GM21390 (cell line): ENCODE measurements at regions not wholly inside any gene's neighbourhood (a gene's known extent, or its start where the extent isn't known, plus 50 kb on each side); places are given as distances from the start of the nearest gene placed in this dataset.
"Not testable (repeated sequence)": the region's sequence is repeated elsewhere in the genome, so short reads cannot be mapped to it uniquely, and the experiment has no call there.

Experiments used
- ATAC-seq: cut with Tn5 transposase; IDR thresholded peaks from one replicate; pipeline ENCODE4 v1.9.1; 2021; ENCODE audit not compliant: unreplicated experiment

DNA sequence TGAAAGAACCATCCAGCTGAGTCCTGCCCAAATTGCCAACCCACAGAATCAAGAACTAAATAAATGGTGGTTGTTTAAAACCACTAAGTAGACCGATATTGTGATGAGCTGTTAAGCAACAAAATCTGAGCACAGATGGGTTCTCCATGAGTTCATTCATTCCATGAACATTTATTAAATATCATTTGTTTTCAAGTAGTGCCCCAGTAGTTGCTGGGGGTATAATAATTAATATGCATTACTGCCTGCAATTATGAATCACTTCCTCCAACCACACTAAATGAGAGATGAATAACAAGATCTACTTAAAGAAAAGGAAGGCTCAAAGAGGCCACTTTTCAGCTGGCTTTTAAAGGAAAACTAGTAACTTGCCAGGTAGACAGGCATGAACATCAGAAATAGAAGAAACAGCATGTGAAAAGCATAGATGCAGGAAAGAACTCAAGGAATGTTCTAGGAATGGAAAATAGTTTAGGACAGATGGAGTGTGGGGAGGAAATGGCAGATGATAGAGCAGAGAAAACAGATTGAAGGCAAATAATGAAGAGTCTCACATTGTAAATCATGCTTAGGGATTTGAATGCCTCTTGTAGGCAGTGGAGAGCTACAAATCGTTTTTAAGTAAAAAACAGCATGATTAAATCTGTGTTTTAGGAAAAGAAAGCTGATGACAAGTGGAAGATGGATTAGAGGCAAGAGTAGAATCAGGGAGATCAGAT, 641.7 kb upstream of the DIPK2B start:
- no peak for ATAC-seq

DNA sequence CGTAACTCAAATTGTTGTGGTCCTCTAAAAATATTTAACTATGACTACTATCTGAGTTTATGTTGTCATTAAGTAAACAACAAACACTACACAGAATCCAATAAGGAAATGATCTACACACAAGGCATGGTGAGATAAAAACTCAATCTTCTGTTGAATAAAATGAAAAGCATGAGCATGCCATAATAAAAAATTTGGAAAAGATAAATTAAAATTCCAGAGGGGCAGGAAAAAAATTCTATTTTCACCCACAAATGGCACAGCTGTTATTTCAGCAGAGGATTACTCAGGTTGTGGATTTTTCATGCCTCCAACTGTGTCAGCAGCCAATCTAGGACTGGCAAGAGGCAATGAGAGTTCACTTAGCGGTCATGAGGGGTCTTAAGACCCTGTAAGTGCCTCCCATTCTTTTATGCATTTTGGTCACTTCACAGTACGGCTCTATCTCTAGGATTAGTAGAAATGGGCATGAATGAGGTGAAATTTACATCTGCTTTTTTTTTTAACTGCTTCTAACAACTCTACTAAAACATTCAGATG, 639.8 kb upstream of the DIPK2B start:
- no peak for ATAC-seq

DNA sequence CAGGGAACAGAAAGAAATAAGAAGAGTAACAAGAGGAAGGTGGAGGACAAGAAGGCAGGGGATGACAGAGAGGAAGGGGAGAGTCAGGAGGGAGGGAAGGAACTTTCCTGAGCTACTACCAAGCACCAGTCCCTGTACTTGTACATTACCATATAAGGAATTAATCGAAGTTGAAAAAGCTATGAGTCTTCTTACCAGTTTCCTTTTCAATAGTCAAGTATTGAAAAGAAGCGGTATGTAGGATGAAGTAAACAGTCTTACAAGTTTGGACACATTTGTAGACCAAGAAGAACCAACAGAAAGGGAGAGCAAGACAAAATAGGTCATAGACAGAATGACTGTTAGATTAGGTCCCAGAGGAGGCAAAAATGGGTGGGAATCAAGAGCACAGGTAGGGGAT, 629.7 kb upstream of the DIPK2B start:
- ATAC-seq, result no peak

DNA sequence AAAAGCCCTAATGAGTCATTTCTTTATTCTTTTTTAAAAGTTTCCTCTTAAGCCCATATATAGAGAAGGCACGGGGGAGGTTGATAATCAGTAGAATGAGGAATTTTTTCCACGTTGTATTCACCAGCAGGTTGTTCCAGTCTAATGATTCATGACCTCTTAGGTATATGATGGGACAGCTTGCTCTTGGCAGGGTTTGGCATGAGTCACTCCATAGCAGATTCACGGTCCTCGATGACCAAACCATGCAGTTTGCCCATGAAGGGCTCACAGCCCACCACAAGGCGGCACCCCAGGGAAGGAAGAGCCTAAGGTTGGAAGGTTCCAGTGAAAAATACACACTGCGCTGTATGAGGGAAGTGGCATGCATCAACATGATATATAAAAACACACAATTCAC, 623.8 kb upstream of the DIPK2B start:
- ATAC-seq, result no peak

DNA sequence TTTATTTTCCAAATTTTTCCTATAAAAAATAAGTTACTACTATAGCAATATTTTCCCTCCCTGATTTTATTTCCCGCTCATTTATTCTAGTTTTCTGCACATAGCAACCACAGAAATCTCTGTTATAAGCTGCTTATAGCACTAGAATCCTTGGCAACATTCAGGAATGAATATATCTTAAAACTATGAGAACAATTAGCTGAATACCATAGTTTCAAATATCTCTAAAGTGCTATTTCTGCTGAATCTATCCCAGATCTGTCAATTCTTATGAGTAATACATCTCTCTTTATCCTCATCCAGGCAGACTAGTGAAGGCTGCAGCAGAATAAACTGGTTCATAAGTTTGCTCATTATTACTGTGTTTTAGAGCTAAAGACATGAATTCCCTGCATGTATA, 622.9 kb upstream of the DIPK2B start:
- ATAC-seq, result no peak

DNA sequence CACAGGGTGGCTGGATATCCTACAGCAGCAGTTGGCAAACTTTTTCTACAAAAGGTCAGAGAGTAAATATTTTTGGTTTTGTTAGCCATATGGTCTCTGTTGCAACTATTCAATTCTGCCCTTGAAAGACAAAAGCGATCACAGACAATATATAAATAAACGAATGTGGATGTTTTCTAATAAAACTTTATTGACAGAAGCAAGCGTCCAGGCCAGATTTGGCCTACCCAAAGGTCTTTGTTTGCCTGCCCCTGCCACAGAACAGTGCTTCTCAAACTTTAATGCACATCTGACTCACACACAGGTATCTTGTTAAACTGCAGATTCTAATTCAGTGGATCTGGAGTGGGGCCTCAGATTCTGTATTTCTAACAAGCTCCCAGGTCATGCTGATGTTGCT, 621.4 kb upstream of the DIPK2B start:
- ATAC-seq, result no peak

DNA sequence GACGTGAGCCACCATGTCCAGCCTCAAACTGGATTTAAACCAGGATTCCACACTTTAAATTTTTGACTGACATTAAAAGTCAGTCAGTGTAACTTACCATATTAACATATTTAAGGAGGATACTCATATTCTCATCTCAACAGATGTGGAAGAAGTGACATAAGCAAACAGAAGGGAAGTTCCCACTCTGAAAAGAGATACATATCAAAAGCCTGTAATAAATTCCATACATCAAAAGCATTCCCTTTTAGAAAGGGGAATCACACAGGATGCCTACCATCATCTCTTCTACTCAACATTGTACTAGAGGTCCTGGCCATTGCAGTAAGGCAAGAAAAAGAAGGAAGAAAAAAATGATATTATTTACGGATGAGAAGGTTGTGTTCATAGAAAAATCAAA, 618.2 kb upstream of the DIPK2B start:
- no peak for ATAC-seq

DNA sequence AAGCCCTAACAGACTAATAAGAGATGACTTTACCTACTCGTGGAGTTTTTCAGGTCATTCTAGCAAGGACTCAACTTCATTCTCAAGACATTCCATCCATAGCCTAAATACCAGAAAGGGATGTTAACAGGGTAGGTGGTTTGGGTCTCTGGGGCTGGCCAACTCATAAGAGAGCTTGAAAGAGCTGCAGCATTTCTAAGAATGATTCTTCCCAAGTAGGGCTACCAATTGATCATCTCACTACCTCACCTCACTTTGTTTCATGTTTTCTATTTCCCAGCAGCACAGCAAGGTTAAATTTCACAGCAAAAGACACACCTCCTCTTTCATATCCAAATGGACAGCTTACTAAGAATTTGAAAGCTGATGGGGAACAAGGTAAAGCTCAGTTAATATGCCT, 614.8 kb upstream of the DIPK2B start:
- ATAC-seq, result no peak

DNA sequence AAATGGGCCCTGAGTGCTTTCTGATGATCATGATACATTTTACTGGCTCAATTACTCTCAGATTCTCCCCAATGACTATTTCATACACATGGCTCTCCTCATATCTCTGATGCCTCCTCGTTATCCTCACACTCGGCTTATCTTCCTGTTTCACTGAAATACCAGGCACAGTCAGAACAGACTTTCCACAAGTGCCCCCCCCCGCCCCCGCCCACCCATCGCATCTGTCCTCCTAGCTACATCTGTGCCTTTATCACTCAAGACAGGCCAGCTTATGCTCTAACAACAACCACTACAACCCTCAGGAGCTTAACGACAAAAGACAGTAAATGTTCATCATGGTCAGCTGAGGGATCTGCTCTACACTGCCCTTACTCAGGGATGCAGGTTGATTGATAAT, 610.6 kb upstream of the DIPK2B start:
- no peak for ATAC-seq

DNA sequence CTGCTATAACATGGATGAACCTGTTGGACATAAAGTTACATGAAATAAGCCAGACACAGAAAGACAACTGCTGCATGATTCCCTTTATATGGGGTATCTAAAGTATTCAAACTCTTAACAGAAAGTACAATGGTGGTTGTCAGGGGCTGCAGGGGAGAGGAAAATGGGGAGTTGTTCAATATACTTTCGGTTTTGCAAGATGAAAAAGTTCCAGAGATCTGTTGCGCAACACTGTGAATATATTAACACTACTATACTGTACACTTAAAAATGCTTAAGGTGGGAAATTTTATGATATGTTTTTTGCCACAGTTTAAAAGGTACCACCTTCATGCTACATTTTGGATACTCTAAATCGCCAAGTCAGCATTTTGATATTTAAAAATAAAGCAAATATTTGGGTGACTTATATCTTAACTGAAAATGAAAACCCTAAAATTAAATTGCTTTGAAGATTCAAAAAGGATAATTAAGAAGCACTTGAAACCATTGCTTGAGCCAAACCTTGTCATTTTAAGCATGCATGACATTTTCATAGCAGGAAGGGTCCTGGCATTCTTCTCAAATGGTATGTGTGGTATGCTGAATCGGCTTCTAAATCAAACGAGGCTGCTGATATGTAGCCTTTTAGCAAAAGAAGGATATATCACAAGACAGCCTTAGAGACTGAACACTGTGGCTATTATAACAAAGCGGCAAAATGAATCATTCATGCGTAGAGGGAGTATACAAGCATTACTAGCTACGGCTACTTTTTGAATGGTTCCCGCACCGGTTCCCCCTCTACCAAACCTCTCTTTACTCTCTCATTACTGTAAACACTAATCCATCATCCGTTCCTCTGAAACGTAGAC, 607.1 kb upstream of the DIPK2B start:
- ATAC-seq, result no peak

DNA sequence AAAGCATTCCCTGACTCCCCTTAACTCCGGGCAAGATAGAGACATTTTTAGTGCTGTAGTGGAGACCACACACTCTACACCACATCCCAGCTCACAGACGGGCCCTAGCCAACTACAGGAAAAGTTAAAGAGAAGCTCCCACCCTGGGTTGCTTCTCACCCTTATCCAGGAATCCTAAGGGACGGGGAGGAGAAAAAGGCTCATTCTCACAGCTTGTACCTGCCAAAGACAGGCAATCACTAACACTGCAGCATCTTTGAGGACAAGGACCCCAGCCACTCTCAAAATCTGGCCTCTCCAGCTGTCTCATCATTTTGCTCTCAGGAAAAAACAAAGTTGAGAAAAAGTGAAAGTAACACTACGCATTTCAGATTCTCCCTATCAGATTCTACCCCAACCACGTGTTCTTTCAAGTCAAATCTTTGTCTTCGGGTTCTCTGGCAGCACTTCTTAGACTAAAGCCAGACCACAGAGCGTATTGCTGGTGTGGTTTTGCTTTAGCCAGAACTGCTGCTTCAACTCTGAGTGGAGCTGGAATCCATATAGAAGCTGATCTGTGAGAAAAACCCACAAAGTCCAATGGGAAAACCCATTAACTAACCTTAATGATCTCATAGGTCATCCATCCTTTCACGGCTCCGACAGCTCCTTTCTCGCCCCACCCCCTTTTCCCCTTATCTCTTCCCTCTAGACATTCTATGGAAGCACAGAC, 605.9 kb upstream of the DIPK2B start:
- ATAC-seq, result peak; percentile 83

DNA sequence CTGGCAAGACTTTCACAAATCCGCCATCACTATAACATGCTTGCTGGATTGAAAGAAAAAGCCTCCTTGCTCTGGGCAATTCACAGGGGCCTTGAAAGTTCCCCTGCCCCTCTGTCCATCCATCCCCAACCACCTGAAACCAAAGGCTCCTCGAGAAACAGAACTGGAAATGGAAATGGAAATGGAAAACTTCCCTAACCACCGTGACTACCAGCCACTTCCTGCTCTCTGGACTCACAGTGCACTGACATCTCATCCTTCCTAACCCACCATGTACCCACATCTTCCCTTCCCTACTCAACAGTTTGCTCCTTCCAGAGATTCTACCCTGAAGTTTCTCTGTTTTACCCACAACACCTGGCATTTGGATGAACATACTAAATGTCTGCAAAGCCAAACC, 603.6 kb upstream of the DIPK2B start:
- ATAC-seq, result no peak

DNA sequence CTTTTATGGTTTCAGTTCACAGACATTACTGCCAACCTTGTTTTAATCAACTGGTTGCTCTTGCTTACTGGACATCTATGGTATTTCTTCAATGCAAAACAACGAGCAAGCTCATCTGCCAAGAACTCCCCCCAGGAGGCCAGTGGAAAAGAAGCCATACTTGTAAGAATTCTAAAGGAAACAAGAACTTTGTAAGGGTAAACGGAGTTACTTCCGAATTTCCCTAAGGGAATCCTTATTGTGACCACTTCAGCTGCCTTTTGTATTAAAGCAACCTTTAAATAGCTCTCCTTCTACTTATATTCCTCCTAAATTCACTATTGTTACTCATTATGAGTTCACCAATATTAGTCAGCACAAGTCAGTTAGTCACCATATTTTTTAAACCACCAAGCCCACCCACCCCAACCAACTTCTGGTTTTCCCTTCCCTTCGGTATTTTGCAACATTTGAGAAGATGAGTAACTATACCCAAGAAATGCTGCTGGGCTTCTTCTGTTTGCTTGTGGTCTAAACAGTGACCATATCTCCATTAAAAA, 602.8 kb upstream of the DIPK2B start:
- ATAC-seq, result no peak

DNA sequence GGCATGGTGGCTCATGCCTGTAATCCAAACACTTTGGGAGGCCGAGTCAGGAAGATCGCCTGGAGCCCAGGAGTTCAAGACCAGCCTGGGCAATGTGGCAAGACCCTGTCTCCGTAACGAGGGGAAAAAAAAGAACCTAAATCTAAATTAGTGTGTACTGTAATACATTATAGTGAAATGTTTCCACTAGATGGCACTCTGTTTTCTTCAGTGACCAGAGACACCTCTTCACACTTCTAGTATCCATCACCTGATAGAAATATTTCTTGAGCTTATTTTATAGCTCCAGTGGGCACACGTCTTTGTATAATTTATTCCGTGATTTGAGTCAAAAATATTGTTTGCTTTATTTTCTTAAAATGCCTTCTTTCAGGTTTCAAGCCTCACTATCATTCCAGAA, 600.9 kb upstream of the DIPK2B start:
- ATAC-seq, result no peak

DNA sequence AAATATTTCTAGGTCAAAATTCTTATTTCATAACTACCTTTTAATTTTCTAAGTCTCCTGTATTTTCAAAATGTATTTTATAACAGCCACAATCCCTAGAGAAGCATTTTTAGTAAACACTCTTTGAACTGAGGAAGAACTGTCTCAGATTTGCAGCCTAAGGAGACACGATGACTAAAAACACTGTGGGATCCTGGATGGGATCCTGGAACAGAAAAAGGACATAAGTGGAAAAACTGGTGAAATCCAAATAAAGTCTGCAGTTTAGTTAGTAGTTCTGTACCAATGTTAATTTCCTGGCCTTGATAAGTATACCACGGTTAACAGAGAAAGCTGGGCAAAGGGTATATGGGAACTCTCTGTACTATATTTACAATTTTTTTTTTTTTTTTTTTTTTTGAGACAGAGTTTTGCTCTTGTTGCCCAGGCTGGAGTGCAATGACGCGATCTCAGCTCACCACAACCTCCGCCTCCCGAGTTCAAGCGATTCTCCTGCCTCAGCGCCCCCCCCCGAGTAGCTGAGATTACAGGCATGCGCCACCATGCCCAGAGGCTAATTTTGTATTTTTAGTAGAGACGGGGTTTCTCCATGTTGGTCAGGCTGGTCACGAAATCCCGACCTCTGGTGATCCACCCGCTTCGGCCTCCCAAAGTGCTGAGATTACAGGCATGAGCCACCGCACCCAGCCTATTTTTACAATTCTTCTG, 600.2 kb upstream of the DIPK2B start:
- ATAC-seq, result not testable (repeated sequence)

DNA sequence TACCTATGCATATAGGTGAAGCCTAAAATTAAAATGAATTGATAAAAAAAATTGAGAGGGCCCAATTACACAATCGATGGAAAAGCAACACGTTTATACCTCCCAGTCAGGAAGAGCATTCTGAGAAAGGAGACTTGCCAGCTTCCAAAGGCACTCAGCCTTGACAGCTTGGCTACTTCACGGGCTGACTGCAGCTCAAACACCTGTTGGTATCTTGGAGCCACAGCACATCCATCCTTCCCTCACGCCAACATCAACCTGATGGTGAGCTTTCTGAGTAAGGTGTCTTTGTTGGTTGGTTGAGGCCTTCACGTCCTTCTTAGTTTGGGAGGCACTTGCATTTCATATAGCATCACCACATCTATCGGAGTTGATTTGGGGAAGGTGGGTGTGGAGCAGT, 598.9 kb upstream of the DIPK2B start:
- no peak for ATAC-seq

DNA sequence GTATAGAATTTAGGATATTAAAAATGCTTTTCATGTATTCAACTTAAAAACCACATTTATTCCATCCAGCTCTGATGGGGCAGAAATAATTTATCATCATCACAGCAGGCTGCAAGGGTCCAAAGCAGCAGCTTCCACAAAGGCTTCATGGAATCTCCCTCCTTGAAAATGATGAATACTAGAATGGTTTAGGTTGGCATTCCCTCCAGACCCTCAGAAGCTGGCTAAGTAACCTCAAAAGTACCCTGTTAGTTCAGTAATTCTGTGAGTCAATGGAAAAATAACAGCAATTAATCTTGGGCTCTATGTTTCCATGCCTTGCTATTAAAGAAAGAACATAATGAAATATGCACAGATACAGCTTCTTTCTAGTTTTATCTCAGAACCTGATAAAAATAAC, 594.9 kb upstream of the DIPK2B start:
- ATAC-seq, result no peak

DNA sequence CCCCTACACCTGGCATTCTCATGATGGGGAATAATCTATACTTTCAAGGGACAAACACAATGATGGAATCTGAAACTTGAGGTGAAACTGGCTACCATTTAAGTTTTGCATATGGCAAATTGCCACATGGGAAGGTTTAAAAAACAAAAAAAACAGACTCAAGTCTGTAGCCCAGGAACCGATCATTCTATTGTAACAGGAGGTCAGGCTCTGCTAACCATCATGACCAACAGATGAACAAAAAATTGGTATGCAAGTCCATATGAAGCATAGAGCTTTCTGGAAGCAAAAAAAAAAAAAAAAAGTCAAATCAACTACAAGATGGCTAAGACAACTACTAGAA, 594.3 kb upstream of the DIPK2B start:
- ATAC-seq, result peak; percentile 82

DNA sequence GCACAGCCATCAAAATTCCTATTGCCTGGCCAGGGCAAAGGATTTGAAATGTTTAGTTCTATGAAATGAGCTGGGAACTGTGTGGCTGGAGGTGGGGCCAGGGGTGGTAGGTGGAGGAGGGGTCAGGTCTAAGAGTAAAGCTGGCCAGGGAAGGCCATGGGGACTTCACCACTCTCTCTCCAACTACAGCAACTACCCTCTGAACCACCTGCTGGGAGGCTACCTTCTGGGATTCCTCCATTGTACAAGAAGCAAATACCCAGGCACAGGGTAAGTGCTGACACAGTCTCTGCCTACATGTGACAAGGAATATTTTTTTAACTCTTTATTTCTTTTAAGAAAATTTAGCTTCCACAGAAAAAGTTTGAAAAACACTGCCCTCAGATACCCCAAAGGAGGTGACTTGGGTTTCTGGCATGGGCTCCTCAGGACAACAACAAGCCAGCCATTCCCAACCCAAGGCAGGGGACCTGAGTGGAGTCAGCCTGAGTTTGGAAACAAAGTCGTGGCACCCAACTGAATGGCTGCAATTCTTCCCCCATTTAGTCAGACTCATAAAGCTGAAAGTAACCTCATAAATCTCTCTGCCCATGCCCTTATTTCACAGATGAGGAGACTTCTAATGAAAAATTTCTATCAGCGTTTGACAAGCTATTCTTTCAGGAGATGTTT, 593.8 kb upstream of the DIPK2B start:
- peak; percentile 30 for ATAC-seq

DNA sequence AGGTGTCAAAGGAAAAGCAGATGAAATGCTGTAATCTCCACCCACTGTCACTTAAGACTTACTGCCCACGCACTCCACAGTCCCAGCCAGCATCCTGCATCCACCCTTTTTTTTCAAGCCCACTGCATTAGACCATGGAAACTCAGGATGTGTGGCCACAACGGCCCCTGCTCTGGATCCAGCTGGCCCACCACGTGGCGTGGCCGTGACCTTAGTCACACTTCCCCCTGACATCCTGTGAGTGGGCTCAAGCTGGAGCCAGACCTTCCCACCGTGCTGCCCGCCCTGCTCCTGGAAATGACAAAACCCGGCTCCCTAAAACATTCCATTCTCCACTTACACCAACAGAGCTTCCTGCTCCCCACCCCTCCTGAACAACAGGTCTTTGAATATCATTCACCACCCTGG, 588.3 kb upstream of the DIPK2B start:
- no peak for ATAC-seq
